Progenitor cell of endocrine pancreas (in vitro differentiated cells): ENCODE measurements at regions not wholly inside any gene's neighbourhood (a gene's known extent, or its start where the extent isn't known, plus 50 kb on each side); places are given as distances from the start of the nearest gene placed in this dataset.

Source experiments
- DNase-seq: peaks from one replicate; pipeline ENCODE4 v3.0.0; 2021; ENCODE audit warnings: low spot score; ENCODE audit not compliant: unreplicated experiment
- H3K27ac Mint-ChIP-seq: 2 replicates; pipeline ENCODE4 v1.8.0; 2021; ENCODE audit warnings: mild to moderate bottlenecking, moderate library complexity, mixed read lengths
- H3K27me3 Mint-ChIP-seq: 2 replicates; pipeline ENCODE4 v1.8.0; 2021; ENCODE audit warnings: mixed read lengths
- H3K36me3 Mint-ChIP-seq: 2 replicates; pipeline ENCODE4 v1.8.0; 2022; ENCODE audit warnings: mixed read lengths; ENCODE audit not compliant: insufficient read depth
- H3K4me1 Mint-ChIP-seq: 2 replicates; pipeline ENCODE4 v1.8.0; 2021; ENCODE audit warnings: low read depth, mixed read lengths
- H3K4me3 Mint-ChIP-seq: 2 replicates; pipeline ENCODE4 v1.8.0; 2021; ENCODE audit warnings: low read depth, mild to moderate bottlenecking, moderate library complexity, mixed read lengths
- H3K9me3 Mint-ChIP-seq: 2 replicates; pipeline ENCODE4 v1.8.0; 2021; ENCODE audit warnings: low read depth, mixed read lengths
- TF ChIP-seq, protein P1 (sequence below): fragments of 200-600 bp; sonication (generic); IDR thresholded peaks from one replicate; pipeline ENCODE4 v1.5.0; 2021; ENCODE audit warnings: antibody characterized with exemption, mild to moderate bottlenecking; ENCODE audit not compliant: unreplicated experiment

DNA sequence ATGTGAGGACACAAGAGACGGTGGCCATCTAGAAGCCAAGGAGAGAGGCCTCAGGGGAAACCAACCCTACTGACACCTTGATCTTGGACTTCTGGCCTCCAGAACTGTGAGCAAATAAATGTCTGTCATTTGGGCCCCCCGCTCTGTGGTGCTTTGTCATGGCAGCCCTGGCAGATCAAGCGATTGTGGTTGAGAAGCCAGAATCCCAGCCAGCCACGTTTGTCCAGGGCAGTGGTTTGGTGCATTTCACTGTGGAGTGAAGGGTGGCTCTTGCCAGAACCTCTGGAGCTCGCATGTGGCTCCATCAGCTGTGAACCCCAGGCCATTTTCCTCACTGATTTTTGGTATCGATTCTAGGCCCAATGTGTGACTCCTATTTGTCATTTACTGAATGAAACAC lies 404.9 kb downstream of the BCL11B start:
- H3K9me3 Mint-ChIP-seq, result no peaks in the 10 kb centered on the region
- H3K36me3 Mint-ChIP-seq, result no peaks in the 10 kb centered on the region
- H3K4me3 Mint-ChIP-seq, result no peak overlapping the region
- TF ChIP-seq, protein P1, sequence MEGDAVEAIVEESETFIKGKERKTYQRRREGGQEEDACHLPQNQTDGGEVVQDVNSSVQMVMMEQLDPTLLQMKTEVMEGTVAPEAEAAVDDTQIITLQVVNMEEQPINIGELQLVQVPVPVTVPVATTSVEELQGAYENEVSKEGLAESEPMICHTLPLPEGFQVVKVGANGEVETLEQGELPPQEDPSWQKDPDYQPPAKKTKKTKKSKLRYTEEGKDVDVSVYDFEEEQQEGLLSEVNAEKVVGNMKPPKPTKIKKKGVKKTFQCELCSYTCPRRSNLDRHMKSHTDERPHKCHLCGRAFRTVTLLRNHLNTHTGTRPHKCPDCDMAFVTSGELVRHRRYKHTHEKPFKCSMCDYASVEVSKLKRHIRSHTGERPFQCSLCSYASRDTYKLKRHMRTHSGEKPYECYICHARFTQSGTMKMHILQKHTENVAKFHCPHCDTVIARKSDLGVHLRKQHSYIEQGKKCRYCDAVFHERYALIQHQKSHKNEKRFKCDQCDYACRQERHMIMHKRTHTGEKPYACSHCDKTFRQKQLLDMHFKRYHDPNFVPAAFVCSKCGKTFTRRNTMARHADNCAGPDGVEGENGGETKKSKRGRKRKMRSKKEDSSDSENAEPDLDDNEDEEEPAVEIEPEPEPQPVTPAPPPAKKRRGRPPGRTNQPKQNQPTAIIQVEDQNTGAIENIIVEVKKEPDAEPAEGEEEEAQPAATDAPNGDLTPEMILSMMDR, result no peak
- peaks cover 20% of the 10 kb centered on the region for H3K27me3 Mint-ChIP-seq
- H3K4me1 Mint-ChIP-seq, result no peaks in the 10 kb centered on the region
- no peak for DNase-seq
- no peak overlapping the region for H3K27ac Mint-ChIP-seq

DNA sequence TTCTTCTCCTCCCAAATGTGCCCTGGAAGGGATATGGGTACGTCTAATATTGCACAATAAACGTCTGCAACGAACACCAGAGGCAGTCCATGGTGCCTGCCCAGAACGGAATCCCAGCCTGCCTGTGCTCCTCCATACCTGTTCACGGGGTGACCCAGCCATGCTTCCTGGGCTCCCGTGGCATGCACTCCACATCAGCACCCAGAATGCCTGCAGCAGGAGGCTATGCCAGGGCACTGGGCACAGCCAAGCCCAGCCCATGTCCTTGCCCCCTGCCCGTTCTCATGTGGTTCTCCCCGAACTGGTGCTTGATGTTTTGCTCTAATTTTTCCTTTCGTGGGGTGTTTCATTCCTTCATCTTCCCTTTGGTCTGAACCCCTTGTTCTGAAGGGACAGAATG lies 404.3 kb downstream of the BCL11B start:
- no peaks in the 10 kb centered on the region for H3K36me3 Mint-ChIP-seq
- no peaks in the 10 kb centered on the region for H3K9me3 Mint-ChIP-seq
- H3K4me1 Mint-ChIP-seq, result no peaks in the 10 kb centered on the region
- TF ChIP-seq, protein P1, result no peak
- peaks cover 14% of the 10 kb centered on the region for H3K27me3 Mint-ChIP-seq
- no peak for DNase-seq
- no peak overlapping the region for H3K4me3 Mint-ChIP-seq
- H3K27ac Mint-ChIP-seq, result no peak overlapping the region

DNA sequence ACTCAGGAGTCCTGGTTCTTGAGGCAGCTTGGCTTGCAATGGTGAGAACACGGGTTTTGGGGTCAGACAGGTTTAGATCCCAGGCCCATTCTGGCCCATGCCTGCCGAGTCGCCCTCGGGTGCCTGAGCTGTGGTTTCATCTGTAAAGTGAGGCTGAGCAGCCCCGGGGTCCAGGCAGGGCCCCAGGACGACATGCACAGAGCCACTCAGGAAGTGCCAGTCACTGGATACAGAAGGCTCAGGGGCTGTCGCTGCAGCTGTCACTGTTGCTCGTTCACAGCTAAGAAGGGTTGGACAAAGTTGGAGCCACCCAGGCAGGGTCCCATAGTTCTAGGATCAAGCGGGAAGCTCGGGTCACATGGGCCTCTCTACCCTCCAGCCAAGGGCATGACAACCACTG lies 403.1 kb downstream of the BCL11B start:
- Mint-ChIP-seq H3K27ac (no peak overlapping the region), H3K36me3 (no peaks in the 10 kb centered on the region), H3K27me3 (peaks cover 11% of the 10 kb centered on the region), H3K4me1 (no peaks in the 10 kb centered on the region), H3K9me3 (no peaks in the 10 kb centered on the region), H3K4me3 (no peak overlapping the region)
- DNase-seq, result no peak
- TF ChIP-seq, protein P1, result no peak

DNA sequence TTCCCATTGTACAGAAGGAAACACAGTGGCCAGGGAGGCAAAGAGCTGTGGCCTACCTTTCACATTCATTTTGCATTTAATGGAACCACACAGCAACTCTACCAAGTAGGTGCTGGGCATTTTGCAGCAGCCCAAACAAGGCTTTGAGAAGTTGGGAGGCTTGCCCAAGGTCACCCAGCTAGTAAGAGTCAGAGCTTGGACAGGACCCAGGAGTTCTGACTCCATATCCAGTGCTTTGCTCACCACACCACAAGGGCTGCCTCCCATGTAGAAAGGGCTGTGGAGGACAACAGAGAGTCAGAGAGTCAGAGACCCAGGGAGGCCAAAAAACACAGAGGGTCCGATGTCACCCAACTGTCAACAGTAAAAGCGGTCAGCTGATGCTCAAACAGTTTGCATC lies 400.2 kb downstream of the BCL11B start:
- H3K4me1 Mint-ChIP-seq, result no peaks in the 10 kb centered on the region
- H3K36me3 Mint-ChIP-seq, result no peaks in the 10 kb centered on the region
- H3K4me3 Mint-ChIP-seq, result no peak overlapping the region
- peaks cover 4% of the 10 kb centered on the region for H3K9me3 Mint-ChIP-seq
- H3K27me3 Mint-ChIP-seq, result peaks cover 11% of the 10 kb centered on the region
- H3K27ac Mint-ChIP-seq, result no peak overlapping the region
- TF ChIP-seq, protein P1, result no peak
- DNase-seq, result no peak

DNA sequence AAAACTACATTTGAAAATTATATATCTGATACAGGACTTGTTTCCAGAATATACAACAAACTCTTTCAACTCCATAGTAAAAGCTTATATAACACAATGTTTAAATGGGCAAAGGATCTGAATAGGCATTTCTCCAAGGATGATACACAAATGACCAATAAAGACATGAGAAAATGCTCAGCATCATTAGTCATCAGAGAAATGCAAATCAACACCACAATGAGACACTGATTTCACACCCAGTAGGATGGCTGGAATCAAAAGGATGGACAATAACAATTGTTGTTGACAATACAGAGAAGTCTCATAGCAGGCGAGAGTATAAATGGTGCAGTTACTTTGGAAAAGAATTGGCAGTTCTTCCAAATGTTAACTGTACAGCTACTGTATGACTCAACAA lies 394.9 kb downstream of the BCL11B start:
- no peaks in the 10 kb centered on the region for H3K4me1 Mint-ChIP-seq
- TF ChIP-seq, protein P1, result no peak
- H3K36me3 Mint-ChIP-seq, result no peaks in the 10 kb centered on the region
- DNase-seq, result no peak
- peaks cover 4% of the 10 kb centered on the region for H3K27me3 Mint-ChIP-seq
- no peak overlapping the region for H3K27ac Mint-ChIP-seq
- H3K9me3 Mint-ChIP-seq, result peaks cover 4% of the 10 kb centered on the region
- no peak overlapping the region for H3K4me3 Mint-ChIP-seq
